Endothelial cell (in vitro differentiated cells): ENCODE measurements at regions not wholly inside any gene's neighbourhood (a gene's known extent, or its start where the extent isn't known, plus 50 kb on each side); places are given as distances from the start of the nearest gene placed in this dataset.

Experiments
- DNase-seq: peaks from one replicate; pipeline ENCODE4 v3.0.0; 2021; ENCODE audit warnings: low spot score
- H3K27ac Mint-ChIP-seq: one replicate; pipeline ENCODE4 v1.8.0; 2021; ENCODE audit warnings: mixed read lengths, inconsistent platforms; ENCODE audit not compliant: unreplicated experiment
- H3K27me3 Mint-ChIP-seq: one replicate; pipeline ENCODE4 v1.8.0; 2021; ENCODE audit warnings: mild to moderate bottlenecking, moderate library complexity, mixed read lengths, inconsistent platforms; ENCODE audit not compliant: unreplicated experiment
- H3K36me3 Mint-ChIP-seq: one replicate; pipeline ENCODE4 v1.8.0; 2021; ENCODE audit warnings: mild to moderate bottlenecking, low read depth, mixed read lengths, inconsistent platforms; ENCODE audit not compliant: unreplicated experiment
- H3K4me1 Mint-ChIP-seq: one replicate; pipeline ENCODE4 v1.8.0; 2021; ENCODE audit warnings: mild to moderate bottlenecking, mixed read lengths, inconsistent platforms; ENCODE audit not compliant: unreplicated experiment
- H3K4me3 Mint-ChIP-seq: one replicate; pipeline ENCODE4 v1.8.0; 2021; ENCODE audit warnings: mild to moderate bottlenecking, mixed read lengths, inconsistent platforms; ENCODE audit not compliant: unreplicated experiment
- H3K9me3 Mint-ChIP-seq: one replicate; pipeline ENCODE4 v1.8.0; 2021; ENCODE audit warnings: mixed read lengths, inconsistent platforms; ENCODE audit not compliant: unreplicated experiment
- TF ChIP-seq, protein P1 (sequence below): fragments of 200-600 bp; sonication (generic); IDR thresholded peaks from one replicate; pipeline ENCODE4 v1.5.0; 2021; ENCODE audit warnings: antibody characterized with exemption; ENCODE audit not compliant: unreplicated experiment

DNA sequence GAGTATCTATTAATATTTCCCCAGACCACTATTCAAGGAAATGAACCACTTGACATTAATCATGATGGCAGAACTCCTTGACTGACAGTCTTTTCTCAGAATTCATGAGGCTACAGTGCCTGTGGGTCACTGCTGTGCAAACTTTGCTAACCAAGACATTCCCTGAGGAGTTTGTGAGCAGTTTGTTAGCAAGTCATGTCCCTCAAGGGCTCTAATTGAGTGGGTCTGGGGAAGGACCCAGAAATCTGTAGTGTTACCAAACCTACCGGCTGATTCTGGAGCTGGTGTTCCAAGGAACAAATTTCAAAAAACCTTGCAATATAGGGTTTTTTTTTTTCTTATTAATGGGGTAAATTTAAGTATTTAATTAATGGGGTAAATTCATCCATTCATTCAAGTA is 103.2 kb upstream of the VANGL1 start:
- Mint-ChIP-seq H3K27me3 (no peaks in the 10 kb centered on the region), H3K4me3 (no peak overlapping the region), H3K27ac (no peak overlapping the region), H3K9me3 (no peaks in the 10 kb centered on the region), H3K4me1 (no peaks in the 10 kb centered on the region), H3K36me3 (no peaks in the 10 kb centered on the region)
- DNase-seq, result no peak
- TF ChIP-seq, protein P1, sequence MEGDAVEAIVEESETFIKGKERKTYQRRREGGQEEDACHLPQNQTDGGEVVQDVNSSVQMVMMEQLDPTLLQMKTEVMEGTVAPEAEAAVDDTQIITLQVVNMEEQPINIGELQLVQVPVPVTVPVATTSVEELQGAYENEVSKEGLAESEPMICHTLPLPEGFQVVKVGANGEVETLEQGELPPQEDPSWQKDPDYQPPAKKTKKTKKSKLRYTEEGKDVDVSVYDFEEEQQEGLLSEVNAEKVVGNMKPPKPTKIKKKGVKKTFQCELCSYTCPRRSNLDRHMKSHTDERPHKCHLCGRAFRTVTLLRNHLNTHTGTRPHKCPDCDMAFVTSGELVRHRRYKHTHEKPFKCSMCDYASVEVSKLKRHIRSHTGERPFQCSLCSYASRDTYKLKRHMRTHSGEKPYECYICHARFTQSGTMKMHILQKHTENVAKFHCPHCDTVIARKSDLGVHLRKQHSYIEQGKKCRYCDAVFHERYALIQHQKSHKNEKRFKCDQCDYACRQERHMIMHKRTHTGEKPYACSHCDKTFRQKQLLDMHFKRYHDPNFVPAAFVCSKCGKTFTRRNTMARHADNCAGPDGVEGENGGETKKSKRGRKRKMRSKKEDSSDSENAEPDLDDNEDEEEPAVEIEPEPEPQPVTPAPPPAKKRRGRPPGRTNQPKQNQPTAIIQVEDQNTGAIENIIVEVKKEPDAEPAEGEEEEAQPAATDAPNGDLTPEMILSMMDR, result no peak

DNA sequence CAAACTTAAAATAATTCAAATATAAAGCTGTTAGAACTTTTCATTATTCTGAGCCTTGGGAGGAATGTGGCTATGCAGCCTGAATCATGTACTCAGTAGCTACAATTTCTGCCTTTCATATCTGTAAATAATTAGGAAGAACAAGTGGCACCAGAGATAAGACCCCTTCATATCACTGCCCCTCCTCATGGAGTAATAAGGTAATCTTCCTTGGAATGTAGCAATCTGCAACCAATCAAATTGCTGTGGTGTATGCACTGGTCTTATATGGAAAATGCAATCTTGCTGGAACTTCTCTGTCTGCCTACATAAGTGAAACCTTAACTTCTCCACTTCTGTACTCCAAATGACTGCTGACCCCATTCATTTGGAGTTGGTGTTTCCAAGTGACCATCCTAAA is 104.4 kb upstream of the VANGL1 start:
- no peak for DNase-seq
- H3K4me3 Mint-ChIP-seq, result no peak overlapping the region
- H3K27ac Mint-ChIP-seq, result no peak overlapping the region
- no peaks in the 10 kb centered on the region for H3K36me3 Mint-ChIP-seq
- no peaks in the 10 kb centered on the region for H3K4me1 Mint-ChIP-seq
- TF ChIP-seq, protein P1, result no peak
- no peaks in the 10 kb centered on the region for H3K27me3 Mint-ChIP-seq
- no peaks in the 10 kb centered on the region for H3K9me3 Mint-ChIP-seq

DNA sequence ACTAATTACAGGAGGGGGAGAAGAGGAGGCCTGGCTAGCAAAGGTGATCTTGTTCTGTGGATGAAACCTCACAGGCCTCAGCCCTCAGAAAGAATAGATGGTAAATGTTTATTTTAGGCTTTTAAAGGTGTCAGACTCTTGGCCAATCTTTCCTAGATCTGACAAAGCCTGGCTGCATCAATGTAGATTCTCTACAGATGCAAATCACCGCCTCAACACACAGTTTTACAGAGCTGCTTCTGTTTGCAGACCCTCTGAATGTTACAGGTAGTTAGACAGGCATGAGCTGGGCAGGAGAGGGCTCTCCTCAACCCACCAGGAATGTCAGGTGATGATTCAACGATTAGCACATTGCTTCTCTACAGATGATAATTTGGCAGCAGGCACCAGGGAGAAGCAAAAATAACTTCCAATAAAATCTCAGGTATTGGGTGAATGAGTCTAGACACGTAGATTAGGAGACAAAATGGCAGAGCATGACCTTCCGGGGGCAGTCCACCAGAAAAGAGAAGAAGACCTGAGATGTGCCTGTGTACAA is 105.4 kb upstream of the VANGL1 start:
- H3K27ac Mint-ChIP-seq, result no peak overlapping the region
- H3K4me3 Mint-ChIP-seq, result no peak overlapping the region
- H3K4me1 Mint-ChIP-seq, result no peaks in the 10 kb centered on the region
- H3K36me3 Mint-ChIP-seq, result no peaks in the 10 kb centered on the region
- DNase-seq, result no peak
- H3K27me3 Mint-ChIP-seq, result no peaks in the 10 kb centered on the region
- H3K9me3 Mint-ChIP-seq, result no peaks in the 10 kb centered on the region
- TF ChIP-seq, protein P1, result no peak

DNA sequence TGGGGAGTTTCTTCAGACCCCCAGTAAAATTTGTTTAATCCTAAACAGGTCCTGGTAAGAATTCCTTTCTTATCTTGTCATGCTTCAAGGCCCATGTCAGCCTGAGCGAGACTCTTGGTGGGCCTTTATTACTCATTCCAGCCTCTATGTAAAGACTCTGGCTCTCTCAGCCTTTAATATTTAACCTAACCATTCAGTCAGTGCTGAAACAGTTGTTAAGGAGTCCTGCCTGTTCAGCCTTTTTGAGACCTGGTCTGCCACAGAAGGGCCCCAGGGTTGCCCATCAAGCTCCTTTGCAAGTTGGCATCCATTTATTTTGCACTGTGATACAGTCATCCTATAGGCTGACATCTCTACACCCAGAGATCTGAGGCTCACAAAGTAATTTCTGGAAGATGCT is 107.7 kb upstream of the VANGL1 start:
- Mint-ChIP-seq H3K9me3 (no peaks in the 10 kb centered on the region), H3K36me3 (no peaks in the 10 kb centered on the region)

DNA sequence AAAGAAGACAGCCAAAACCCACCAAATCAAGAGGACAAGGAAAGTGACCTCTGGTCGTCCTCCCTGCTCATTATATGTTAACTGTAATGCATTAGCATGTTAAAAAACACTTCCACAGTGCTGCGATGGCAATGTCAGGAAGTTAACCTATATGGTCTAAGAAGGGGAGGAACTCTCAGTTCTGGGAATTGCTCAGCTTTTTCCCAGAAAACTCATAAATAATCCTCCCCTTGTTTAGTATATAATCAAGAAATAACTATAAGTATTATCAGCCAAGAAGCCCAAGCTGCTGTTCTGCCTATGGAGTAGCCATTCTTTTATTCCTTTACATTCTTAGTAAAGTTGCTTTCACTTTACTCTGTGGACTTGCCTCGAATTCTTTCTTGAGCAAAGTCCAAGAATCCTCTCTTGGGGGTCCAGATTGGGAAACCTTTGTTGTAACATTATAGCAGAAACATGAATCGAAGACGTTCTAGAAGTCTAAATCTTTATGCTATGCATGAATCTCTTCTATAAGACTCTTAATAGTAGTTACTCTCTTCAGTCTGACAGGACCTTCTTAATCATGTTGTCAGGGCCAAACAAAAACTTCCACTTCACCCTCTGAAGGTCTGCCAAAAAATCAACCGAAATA is 110.0 kb upstream of the VANGL1 start:
- H3K27ac Mint-ChIP-seq, result no peak overlapping the region
- no peak overlapping the region for H3K4me3 Mint-ChIP-seq
- peaks cover 20% of the 10 kb centered on the region for H3K4me1 Mint-ChIP-seq
- H3K27me3 Mint-ChIP-seq, result no peaks in the 10 kb centered on the region
- DNase-seq, result no peak
- H3K36me3 Mint-ChIP-seq, result no peaks in the 10 kb centered on the region
- TF ChIP-seq, protein P1, result no peak
- no peaks in the 10 kb centered on the region for H3K9me3 Mint-ChIP-seq

More for the DNA sequence above, 107.7 kb upstream of the VANGL1 start:
- Mint-ChIP-seq H3K27me3 (no peaks in the 10 kb centered on the region), H3K4me1 (peaks cover 10% of the 10 kb centered on the region), H3K4me3 (no peak overlapping the region), H3K27ac (no peak overlapping the region)
- DNase-seq, result no peak
- TF ChIP-seq, protein P1, result no peak
